HG02623 (cell line): ENCODE measurements at regions not wholly inside any gene's neighbourhood (a gene's known extent, or its start where the extent isn't known, plus 50 kb on each side); places are given as distances from the start of the nearest gene placed in this dataset.
"Not testable (repeated sequence)": the region's sequence is repeated elsewhere in the genome, so short reads cannot be mapped to it uniquely, and the experiment has no call there.

Source experiments
- ATAC-seq: cut with Tn5 transposase; IDR thresholded peaks from one replicate; pipeline ENCODE4 v1.9.1; 2021; ENCODE audit warnings: moderate library complexity; ENCODE audit not compliant: unreplicated experiment

- ATAC-seq: no peak
Observed at GRCh38 chr21:20425856-20426255, 572.4 kb upstream of the NCAM2 start.

- ATAC-seq: no peak
Observed at GRCh38 chr21:20440338-20440737, 557.9 kb upstream of the NCAM2 start.

GRCh38 chr21:20443558-20444155 is 554.6 kb upstream of the NCAM2 start:
- no peak for ATAC-seq

- ATAC-seq: no peak
Observed at GRCh38 chr21:20445971-20446370, 552.2 kb upstream of the NCAM2 start.

- no peak for ATAC-seq
Observed at GRCh38 chr21:20451046-20451445, 547.2 kb upstream of the NCAM2 start.

- ATAC-seq: no peak
Observed at GRCh38 chr21:20452935-20453334, 545.3 kb upstream of the NCAM2 start.

GRCh38 chr21:20459838-20460237 is 538.4 kb upstream of the NCAM2 start:
- no peak for ATAC-seq

DNA sequence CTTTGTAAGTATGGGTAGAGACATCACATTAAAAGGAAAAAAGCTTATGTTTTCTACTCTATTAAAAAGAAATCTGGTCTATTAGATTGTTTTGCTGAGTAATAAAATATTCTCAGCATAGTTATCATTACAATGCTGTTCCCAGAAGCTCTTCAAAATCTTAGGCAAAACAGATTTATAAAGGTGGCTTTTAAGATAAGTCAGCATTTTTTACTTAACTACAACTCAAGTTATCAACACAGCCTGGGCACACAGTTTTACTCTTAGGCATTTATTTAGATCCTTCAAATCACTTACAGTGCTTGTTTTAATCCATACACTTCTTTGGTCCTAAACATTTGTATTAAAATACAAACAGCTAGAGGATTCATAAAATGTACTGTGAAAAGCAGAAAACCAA is 534.8 kb upstream of the NCAM2 start:
- no peak for ATAC-seq

GRCh38 chr21:20469361-20469760 is 528.8 kb upstream of the NCAM2 start:
- ATAC-seq: no peak

- ATAC-seq: no peak
Observed at GRCh38 chr21:20486303-20486702, 511.9 kb upstream of the NCAM2 start.

DNA sequence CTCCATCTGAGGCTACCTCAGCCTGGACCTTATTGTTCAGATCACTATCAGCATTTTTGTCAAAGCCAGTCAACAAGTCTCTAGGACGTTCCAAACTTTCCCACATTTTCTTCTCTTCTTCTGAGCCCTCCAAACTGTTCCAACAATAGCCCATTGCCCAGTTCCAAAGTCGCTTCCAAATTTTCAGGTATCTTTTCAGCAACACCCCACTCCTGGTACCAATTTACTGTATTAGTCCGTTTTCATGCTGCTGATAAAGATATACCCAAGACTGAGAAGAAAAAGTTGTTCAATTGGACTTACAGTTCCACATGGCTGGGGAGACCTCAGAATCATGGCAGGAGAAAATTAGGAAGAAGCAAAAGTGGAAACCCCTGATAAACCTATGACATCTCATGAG is 495.3 kb upstream of the NCAM2 start:
- not testable (repeated sequence) for ATAC-seq

GRCh38 chr21:20507783-20508182 is 490.4 kb upstream of the NCAM2 start:
- no peak for ATAC-seq

DNA sequence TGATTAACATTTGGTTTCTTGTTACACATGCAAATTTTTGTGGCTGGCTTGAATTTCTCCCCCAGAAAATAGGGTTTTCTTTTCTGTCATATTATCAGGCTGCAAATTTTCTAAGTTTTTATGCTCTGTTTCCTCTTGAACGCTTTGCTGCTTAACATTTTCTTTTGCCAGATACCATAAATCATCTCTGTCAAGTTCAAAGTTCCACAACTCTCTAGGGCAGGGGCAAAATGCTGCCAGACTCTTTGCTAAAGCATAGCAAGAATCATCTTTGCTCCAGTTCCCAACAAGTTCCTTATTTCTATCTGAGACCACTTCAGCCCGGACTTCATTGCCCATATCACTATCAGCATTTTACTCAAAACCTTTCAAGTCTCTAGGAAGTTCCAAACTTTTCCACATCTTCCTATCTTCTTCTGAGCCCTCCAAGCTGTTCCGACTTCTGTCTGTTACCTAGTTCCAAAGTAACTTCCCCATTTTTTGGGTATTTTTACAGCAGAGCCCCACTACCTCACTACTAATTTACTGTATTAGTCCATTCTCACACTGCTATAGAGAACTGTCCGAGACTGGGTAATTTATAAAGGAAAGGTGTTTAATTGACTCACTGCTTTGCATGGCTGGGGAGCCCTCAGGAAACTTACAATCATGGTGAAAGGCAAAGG is 486.9 kb upstream of the NCAM2 start:
- no peak for ATAC-seq

DNA sequence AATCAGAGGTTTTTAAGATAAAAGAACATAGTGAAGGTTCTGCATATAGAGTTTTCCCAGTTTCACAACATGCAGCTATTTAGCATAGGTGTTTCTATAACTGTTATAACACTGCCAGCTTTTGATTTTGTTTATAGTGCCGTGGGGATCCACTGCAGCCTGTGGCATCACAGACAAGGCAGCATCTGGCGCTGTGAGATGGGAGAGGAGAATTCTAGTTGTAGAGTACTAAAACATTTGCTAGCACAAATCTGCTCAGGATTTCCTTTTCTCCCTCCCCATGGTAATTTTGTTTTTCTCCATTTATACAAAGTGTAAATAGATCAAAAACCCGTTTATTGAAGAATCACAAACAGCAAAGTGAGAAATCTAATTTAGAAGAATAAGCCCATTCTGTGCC is 482.8 kb upstream of the NCAM2 start:
- ATAC-seq: no peak

DNA sequence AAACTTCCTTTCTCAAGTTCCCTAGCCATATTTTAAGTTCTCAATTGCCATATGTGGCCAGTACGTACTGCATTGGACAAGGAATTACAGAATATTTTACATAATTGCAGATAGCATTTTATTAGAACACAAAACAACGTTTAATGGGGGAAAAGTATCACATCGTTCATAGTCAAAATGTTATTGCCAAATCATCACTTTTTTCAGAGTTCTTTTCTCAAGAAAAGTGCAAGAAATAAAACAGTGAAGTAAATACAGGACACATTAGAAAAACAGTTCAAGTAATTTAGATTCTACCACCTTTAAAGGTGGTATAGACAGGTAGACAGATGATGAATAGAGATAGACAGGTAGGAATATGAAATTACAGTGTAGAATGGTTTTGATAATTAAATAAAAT is 479.1 kb upstream of the NCAM2 start:
- ATAC-seq: no peak

- ATAC-seq: no peak
Observed at GRCh38 chr21:20522611-20523010, 475.6 kb upstream of the NCAM2 start.

DNA sequence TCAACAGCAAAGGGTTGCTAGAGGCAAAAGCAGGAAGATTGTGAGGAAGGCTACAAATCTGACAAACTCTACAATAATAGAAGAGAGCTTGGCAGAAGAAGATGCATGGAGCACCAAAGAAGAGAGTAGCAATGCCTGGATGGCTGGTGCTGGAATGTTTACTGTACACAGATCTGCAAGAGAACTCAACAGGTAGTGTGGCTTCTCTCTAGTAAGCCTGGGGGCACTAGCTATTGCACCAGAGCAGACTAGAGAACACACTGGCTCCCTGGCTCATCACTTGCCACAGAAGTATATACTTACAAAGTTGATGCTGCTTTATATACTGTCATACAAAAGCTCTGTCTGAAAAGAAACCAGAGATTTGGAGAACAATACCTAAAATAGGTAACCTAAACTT is 475.0 kb upstream of the NCAM2 start:
- no peak for ATAC-seq

- no peak for ATAC-seq
Observed at GRCh38 chr21:20527731-20528460, 470.3 kb upstream of the NCAM2 start.

- no peak for ATAC-seq
Observed at GRCh38 chr21:20537130-20537529, 461.1 kb upstream of the NCAM2 start.

GRCh38 chr21:20538039-20538658 is 460.1 kb upstream of the NCAM2 start:
- no peak for ATAC-seq

GRCh38 chr21:20545454-20545853 is 452.8 kb upstream of the NCAM2 start:
- ATAC-seq: no peak

DNA sequence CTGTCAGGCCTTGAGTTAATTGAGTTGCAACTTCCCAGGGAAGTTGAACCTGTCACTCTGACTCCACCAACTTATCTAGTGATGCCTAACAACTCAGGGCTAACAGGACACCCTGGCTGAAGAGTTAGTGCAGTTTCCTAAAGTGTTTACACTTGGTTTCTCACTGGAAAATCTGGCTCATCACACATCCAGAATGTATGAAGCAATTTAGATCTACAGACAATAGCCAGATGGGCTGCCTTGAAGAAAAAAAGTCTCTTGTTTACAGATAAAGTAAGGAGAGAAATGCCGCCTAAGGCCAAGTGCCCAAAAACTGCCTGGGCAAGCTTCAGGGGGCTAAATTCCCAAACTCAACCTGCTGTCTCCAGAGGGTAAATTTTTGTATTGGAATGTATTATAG is 446.3 kb upstream of the NCAM2 start:
- no peak for ATAC-seq
